ENCODE measurements at regions not wholly inside any gene's neighbourhood (a gene's known extent, or its start where the extent isn't known, plus 50 kb on each side); places are given as distances from the start of the nearest gene placed in this dataset.

DNA sequence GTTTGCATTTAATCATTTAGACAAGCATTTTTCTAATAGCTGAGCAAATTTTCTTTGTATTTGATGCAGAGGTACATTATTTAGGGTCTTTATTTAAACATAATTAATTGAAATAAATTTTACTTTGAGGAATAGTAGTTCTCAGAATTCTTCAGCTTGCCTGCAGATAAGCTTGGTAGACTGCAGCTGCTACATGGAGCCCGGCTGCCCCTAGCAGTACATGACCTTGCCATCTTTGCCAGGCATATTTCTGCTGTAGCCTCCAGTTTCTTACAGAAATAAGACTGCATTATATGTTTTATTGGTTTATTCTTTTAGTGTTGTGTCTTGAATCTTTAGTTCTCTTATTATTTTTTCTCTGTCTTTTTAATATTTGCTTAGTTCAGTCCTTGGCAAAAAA lies 396.8 kb downstream of the QKI start:
- H4K20me1 ChIP-seq: no peaks in the 10 kb centered on the region
- H3K27me3 ChIP-seq: no peaks in the 10 kb centered on the region
- H3K27ac ChIP-seq: no peak overlapping the region
- no peaks in the 10 kb centered on the region for H3K36me3 ChIP-seq
- TF ChIP-seq Cebpa-rat (IDR thresholded peaks at IDR 0.05): no peak
- peaks cover 18 to 27% (median 23%) of the 10 kb centered on the region in 10 experiments; a peak in 19 of 20 replicates for H3K4me1 ChIP-seq
- H3K4me2 ChIP-seq: no peak overlapping the region
- no peak overlapping the region for H3K9ac ChIP-seq
- peaks cover 0 to 5% (median 0%) of the 10 kb centered on the region in 11 experiments; a peak in 2 of 22 replicates for H3K9me3 ChIP-seq (replicated peaks in 1 of 11)
- H3K4me3 ChIP-seq: no peak overlapping the region

DNA sequence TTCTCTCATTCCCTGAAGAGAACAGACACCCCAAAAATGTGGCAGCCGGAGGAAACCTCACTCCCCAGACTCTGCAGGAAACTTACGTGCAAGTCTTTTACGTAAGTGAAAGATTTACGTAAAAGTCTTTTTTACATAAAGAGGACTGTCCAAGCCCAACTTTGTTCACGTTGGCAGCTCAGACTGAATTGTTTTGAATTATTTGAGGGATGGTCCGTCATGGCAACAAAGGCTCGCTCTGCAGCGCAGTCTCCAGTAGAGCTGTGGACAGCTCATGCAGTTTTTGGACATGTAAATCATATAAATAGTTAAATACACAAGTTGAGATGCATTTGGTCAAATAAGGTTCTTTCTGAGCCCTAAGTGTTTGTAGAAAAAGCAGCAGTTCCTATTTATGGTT lies 394.8 kb downstream of the QKI start:
- Histone ChIP-seq H3K4me2 (no peak overlapping the region), H3K9ac (no peak overlapping the region), H3K4me1 (peaks cover 9 to 16% (median 12%) of the 10 kb centered on the region in 10 experiments; a peak in 19 of 20 replicates), H3K27ac (no peak overlapping the region), H3K27me3 (no peaks in the 10 kb centered on the region), H3K4me3 (no peak overlapping the region), H3K9me3 (replicated peaks in 1 of 11) (peaks cover 0 to 5% (median 0%) of the 10 kb centered on the region in 11 experiments; a peak in 2 of 22 replicates), H3K36me3 (no peaks in the 10 kb centered on the region), H4K20me1 (no peaks in the 10 kb centered on the region)
- TF ChIP-seq Cebpa-rat (IDR thresholded peaks at IDR 0.05): no peak

DNA sequence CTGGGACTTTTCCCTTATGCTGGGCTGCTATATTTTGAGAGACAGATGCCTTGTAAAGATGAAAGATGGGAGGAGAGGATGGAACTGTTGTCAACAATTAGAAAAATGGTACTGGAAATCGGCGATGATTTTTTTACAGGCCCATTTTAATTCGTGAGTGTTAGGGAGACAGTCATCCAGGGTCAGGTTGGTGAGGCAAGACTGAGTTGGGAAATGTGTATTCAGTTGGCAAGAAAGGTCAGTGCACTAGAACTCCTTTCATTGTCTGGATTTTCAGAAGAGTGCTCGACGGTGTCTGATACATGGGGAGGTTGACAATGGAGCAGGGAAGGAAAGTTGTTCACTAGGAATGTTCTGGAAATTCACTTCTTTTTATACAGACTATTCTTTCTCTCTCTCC lies 394.4 kb downstream of the QKI start:
- Histone ChIP-seq H3K4me3 (no peak overlapping the region), H3K9ac (no peak overlapping the region), H3K27me3 (no peaks in the 10 kb centered on the region), H3K4me2 (no peak overlapping the region), H3K36me3 (no peaks in the 10 kb centered on the region), H3K9me3 (replicated peaks in 1 of 11) (peaks cover 0 to 5% (median 0%) of the 10 kb centered on the region in 11 experiments; a peak in 2 of 22 replicates), H3K4me1 (peaks cover 4 to 11% (median 7%) of the 10 kb centered on the region in 10 experiments; a peak in 19 of 20 replicates), H4K20me1 (no peaks in the 10 kb centered on the region), H3K27ac (no peak overlapping the region)
- no peak for TF ChIP-seq Cebpa-rat (IDR thresholded peaks at IDR 0.05)

DNA sequence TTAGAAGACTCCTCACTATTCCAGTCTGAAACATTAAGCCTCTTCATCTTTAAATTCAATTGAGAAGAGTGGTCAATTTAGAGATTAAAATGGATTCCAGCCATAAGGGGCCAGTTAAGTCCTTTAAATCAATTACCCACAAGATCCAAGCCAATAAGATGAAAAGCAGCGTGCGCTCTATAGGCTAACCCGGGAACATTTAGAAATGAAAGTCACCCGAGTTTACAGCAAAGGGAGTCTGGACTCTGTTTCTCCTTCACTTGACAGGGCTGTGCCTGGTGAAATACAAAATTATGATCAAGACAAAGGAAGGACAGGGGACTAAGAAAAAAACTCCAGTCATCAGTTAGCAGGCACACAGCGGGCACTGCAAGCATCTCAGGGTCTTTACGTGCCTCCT lies 393.7 kb downstream of the QKI start:
- peaks cover 0 to 5% (median 1%) of the 10 kb centered on the region in 10 experiments; a peak in 6 of 20 replicates for H3K4me1 ChIP-seq
- H3K9me3 ChIP-seq (replicated peaks in 1 of 11): peaks cover 0 to 5% (median 0%) of the 10 kb centered on the region in 11 experiments; a peak in 2 of 22 replicates
- no peak overlapping the region for H3K9ac ChIP-seq
- H3K27ac ChIP-seq: no peak overlapping the region
- no peak overlapping the region for H3K4me3 ChIP-seq
- H4K20me1 ChIP-seq: no peaks in the 10 kb centered on the region
- H3K4me2 ChIP-seq: no peak overlapping the region
- no peaks in the 10 kb centered on the region for H3K36me3 ChIP-seq
- TF ChIP-seq Cebpa-rat (IDR thresholded peaks at IDR 0.05): no peak
- H3K27me3 ChIP-seq: no peaks in the 10 kb centered on the region

DNA sequence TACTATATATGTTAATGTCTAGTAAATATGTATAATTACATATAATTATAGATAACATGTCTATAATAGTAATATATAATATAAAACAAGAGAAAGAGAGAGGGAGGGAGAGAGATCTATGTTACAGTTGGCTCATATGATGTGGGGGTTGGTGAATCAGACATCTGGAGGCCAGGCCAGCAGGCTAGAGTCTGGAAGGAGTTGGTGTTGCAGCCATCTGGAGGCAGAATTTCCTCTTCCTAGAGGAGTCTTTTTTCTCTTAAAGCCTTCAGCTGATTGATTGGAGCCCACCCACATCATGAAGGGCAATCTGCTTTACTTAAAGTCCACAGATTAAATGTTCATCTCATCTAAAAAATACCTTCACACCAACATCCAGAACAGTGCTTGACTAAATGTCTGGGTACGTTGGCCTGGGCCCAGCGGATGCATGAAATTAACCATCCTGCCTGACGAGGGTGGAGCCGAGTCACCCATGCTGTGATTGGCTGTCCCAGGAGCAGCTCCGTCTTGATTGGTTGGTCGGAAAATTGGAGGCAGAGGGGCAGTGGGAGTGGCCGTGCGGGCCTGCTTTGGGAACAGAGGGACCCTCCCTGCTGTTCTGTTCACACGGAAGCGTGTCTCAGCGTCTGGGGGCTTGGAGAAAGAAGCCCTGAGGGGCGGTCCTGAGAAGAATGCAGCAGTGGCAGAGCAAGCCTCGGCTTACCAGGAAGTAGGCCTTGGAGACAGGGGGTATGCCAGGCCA lies 392.4 kb downstream of the QKI start:
- Histone ChIP-seq H4K20me1 (no peaks in the 10 kb centered on the region), H3K27ac (no peak overlapping the region), H3K4me3 (no peak overlapping the region), H3K4me1 (no peaks in the 10 kb centered on the region), H3K9me3 (replicated peaks in 1 of 11) (peaks cover 0 to 5% (median 0%) of the 10 kb centered on the region in 11 experiments; a peak in 2 of 22 replicates), H3K9ac (no peak overlapping the region), H3K36me3 (no peaks in the 10 kb centered on the region), H3K4me2 (no peak overlapping the region), H3K27me3 (no peaks in the 10 kb centered on the region)
- no peak for TF ChIP-seq Cebpa-rat (IDR thresholded peaks at IDR 0.05)

DNA sequence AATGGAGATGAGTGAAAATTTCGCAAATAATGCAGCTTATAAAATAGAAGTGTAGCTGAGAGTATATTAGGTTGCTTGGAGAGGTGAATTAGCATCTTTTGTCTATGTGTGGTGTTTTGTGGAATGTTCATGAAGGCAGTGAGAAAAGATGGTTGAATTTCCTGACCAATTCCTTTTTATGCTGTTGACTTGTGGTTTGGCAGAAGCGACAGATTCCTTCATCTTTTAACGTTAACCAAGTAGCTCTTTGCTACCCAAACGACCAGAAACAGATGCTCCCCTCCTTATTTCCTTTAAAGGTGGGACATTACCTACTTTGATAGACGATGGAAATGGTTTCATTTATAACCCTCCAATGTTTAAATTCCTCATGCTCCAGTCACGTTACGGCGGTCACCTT lies 390.5 kb downstream of the QKI start:
- H3K27me3 ChIP-seq: no peaks in the 10 kb centered on the region
- H3K9ac ChIP-seq: no peak overlapping the region
- H3K36me3 ChIP-seq: no peaks in the 10 kb centered on the region
- H4K20me1 ChIP-seq: no peaks in the 10 kb centered on the region
- no peak overlapping the region for H3K4me2 ChIP-seq
- no peaks in the 10 kb centered on the region for H3K4me1 ChIP-seq
- no peak overlapping the region for H3K27ac ChIP-seq
- no peak overlapping the region for H3K4me3 ChIP-seq
- TF ChIP-seq Cebpa-rat (IDR thresholded peaks at IDR 0.05): no peak
- peaks cover 0 to 5% (median 0%) of the 10 kb centered on the region in 11 experiments; a peak in 4 of 22 replicates for H3K9me3 ChIP-seq (replicated peaks in 1 of 11)

DNA sequence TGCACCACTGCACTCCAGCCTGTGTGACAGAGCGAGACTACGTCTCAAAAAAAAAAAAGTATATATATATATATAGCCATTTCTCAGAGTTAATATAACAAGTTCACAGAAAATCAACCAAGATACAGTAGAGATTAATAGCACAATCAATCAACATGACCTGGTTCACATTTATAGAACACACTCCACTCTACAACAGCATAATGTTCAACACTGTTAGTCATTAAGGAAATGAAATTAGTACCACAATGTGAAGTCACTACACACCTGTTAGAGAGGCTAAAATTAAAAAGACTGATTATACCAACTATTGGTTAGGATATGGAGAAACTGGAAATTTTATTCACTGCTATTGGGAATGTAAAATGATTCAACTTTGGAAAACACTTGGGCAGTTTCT lies 387.7 kb downstream of the QKI start:
- Histone ChIP-seq H3K27me3 (no peaks in the 10 kb centered on the region), H3K9ac (no peak overlapping the region), H3K4me1 (no peaks in the 10 kb centered on the region), H3K4me2 (no peak overlapping the region), H3K4me3 (no peak overlapping the region), H3K9me3 (replicated peaks in 1 of 11) (peaks cover 0 to 18% (median 4%) of the 10 kb centered on the region in 11 experiments; a peak in 10 of 22 replicates), H3K36me3 (no peaks in the 10 kb centered on the region), H4K20me1 (no peaks in the 10 kb centered on the region), H3K27ac (no peak overlapping the region)
- no peak for TF ChIP-seq Cebpa-rat (IDR thresholded peaks at IDR 0.05)

DNA sequence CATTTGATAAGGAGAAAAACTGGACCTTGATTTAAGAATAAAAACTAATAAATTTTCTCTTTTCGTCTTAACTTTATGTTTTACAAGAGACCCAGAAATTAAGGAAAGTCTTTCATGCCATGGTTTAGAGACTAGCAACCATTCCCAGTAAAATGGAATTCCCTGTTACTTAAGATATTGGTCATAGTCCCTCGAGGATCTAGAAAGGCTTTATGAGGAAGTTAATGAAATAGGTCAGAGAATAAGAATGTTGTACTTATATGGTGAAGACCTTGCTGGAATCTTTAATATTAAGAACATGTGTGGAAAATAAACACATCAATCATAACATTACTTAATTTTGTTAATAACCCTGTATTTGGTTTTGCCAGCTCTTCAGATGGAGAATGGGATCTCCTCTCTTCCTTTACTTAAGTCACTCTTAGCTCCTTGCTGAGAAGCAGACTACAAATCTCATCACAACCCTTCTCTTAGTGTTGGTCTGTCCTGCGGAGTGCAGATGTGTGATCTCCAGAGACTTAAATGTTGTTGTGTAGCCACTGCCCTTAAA lies 382.9 kb downstream of the QKI start:
- Histone ChIP-seq H3K4me3 (no peak overlapping the region), H3K4me1 (no peaks in the 10 kb centered on the region), H3K27ac (no peak overlapping the region), H3K27me3 (no peaks in the 10 kb centered on the region), H3K36me3 (no peaks in the 10 kb centered on the region), H3K4me2 (no peak overlapping the region), H4K20me1 (no peaks in the 10 kb centered on the region), H3K9me3 (replicated peaks in 1 of 11) (peaks cover 0 to 18% (median 4%) of the 10 kb centered on the region in 11 experiments; a peak in 10 of 22 replicates), H3K9ac (no peak overlapping the region)
- no peak for TF ChIP-seq Cebpa-rat (IDR thresholded peaks at IDR 0.05)

DNA sequence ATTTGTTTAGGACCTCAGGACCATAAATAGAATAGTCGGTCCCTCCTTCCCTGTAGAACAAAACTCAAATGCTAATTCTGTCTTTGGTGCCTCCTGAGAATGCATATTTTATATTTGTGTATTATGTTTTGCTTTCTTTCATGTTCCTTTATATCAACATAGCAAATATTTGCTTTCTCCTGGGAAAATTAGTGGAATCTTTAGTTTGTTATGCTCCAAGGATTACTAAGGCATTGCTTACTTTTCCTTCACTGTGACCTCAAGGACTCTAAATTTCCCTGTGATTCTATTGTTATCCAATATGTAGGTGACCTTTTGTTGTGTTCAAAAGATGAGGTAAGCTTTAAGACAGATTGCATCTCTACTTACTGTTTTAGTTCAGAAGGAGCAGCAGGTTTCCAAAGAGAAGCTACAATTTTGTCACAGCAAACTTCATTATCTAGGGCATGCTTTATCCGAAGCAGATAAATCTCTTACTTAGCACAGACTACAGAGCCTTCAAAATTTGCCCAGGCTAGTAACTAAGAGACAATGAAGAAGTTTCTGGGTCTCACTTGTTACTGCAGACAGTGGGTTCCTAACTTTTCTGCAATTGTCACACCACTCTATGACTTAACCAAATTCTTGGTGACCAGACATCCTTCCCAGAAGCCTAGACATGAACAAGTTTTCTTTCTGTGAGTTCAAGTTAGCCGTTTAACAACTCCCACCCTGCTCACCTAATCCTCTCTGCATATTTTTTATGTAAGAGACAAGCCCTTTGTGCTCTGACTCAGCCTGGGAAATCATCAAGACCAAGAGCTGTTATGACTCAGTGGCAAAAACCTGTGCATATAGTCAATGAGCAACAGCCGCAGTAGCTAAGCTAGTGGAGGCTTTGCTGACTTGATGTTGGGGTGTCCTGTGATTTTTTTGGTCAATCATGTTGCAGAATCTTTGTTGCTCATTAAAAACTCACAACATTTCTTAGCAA lies 378.8 kb downstream of the QKI start:
- Histone ChIP-seq H3K9me3 (replicated peaks in 1 of 11) (peaks cover 0 to 1% (median 0%) of the 10 kb centered on the region in 11 experiments; a peak in 2 of 22 replicates), H3K27ac (no peak overlapping the region), H3K4me1 (no peaks in the 10 kb centered on the region), H4K20me1 (no peaks in the 10 kb centered on the region), H3K36me3 (no peaks in the 10 kb centered on the region), H3K9ac (no peak overlapping the region), H3K4me3 (no peak overlapping the region), H3K27me3 (no peaks in the 10 kb centered on the region), H3K4me2 (no peak overlapping the region)
- TF ChIP-seq Cebpa-rat (IDR thresholded peaks at IDR 0.05): no peak

Data from BLaER1 treated with 17β-estradiol and CSF1 and Interleukin-3, amounts not matched to agents 10 nM and 100 nM (cell line).